ENCODE measurements at regions not wholly inside any gene's neighbourhood (a gene's known extent, or its start where the extent isn't known, plus 50 kb on each side); places are given as distances from the start of the nearest gene placed in this dataset.

GRCh38 chr16:65468133-65468532, 346.3 kb upstream of the CDH11 start:
- DNase-seq = no peak

GRCh38 chr16:65463652-65464260, 341.9 kb upstream of the CDH11 start:
- DNase-seq = no peak

GRCh38 chr16:65457084-65457483, 335.2 kb upstream of the CDH11 start:
- DNase-seq = no peak

GRCh38 chr16:65455761-65456160, 333.9 kb upstream of the CDH11 start:
- DNase-seq = no peak

- no peak for DNase-seq
These were observed 331.8 kb upstream of the CDH11 start for GRCh38 chr16:65453646-65454045.

GRCh38 chr16:65449526-65449925, 327.7 kb upstream of the CDH11 start:
- no peak for DNase-seq

- DNase-seq = no peak
These were observed 324.6 kb upstream of the CDH11 start for GRCh38 chr16:65446427-65446826.

GRCh38 chr16:65445313-65446260, 323.7 kb upstream of the CDH11 start:
- no peak for DNase-seq

- DNase-seq = no peak
These were observed 319.6 kb upstream of the CDH11 start for GRCh38 chr16:65441501-65441900.

GRCh38 chr16:65429504-65430181, 307.8 kb upstream of the CDH11 start:
- no peak for DNase-seq

GRCh38 chr16:65426484-65426883, 304.6 kb upstream of the CDH11 start:
- DNase-seq = no peak

- no peak for DNase-seq
These were observed 301.1 kb upstream of the CDH11 start for GRCh38 chr16:65422934-65423333.

GRCh38 chr16:65421596-65421995, 299.7 kb upstream of the CDH11 start:
- DNase-seq = no peak

GRCh38 chr16:65418435-65418834, 296.6 kb upstream of the CDH11 start:
- no peak for DNase-seq

GRCh38 chr16:65415460-65415859, 293.6 kb upstream of the CDH11 start:
- DNase-seq = no peak

- no peak for DNase-seq
These were observed 292.6 kb upstream of the CDH11 start for GRCh38 chr16:65414284-65414984.

- no peak for DNase-seq
These were observed 292.0 kb upstream of the CDH11 start for GRCh38 chr16:65413861-65414260.

GRCh38 chr16:65410801-65411200, 288.9 kb upstream of the CDH11 start:
- DNase-seq = no peak

- no peak for DNase-seq
These were observed 287.6 kb upstream of the CDH11 start for GRCh38 chr16:65409510-65409909.

GRCh38 chr16:65406933-65407332, 285.1 kb upstream of the CDH11 start:
- no peak for DNase-seq

- DNase-seq = no peak
These were observed 284.3 kb upstream of the CDH11 start for GRCh38 chr16:65406116-65406515.

- no peak for DNase-seq
These were observed 272.4 kb upstream of the CDH11 start for GRCh38 chr16:65394281-65394680.
